Activated effector memory CD4-positive, alpha-beta T cell treated with anti-CD3 and anti-CD28 coated beads, Interleukin-2, amount 50 U/mL, for 16 hours (primary cell): ENCODE measurements at regions not wholly inside any gene's neighbourhood (a gene's known extent, or its start where the extent isn't known, plus 50 kb on each side); places are given as distances from the start of the nearest gene placed in this dataset.
"Not testable (repeated sequence)": the region's sequence is repeated elsewhere in the genome, so short reads cannot be mapped to it uniquely, and the experiment has no call there.

ENCODE experiments used
- DNase-seq: peaks from one replicate; pipeline ENCODE4 v3.0.0-alpha.2; 2020

GRCh38 chr2:87439617-87440204 lies 308.2 kb upstream of the PLGLB2 start:
- DNase-seq: not testable (repeated sequence)

DNA sequence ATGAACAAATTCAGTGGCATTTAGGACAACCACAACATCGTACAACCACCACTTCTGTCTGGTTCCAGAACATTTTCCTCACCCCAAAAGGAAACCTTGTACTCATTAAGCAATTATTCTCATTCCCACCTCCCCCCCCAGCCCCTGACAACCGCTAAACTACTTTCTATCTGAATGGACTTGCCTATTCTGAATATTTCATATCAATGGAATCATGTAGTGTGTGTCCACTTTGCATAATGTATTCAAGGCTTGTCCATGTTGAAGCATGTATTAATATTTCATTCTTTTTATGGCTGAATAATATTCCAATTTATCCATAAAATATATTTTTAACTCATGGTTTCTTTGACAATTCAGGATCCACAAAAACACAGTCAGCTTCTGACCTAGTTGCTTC lies 307.2 kb upstream of the PLGLB2 start:
- DNase-seq: not testable (repeated sequence)

- not testable (repeated sequence) for DNase-seq
Measured at GRCh38 chr2:87441375-87441774, 306.5 kb upstream of the PLGLB2 start.

GRCh38 chr2:87442983-87443577 lies 304.8 kb upstream of the PLGLB2 start:
- DNase-seq: peak; percentile 75

DNA sequence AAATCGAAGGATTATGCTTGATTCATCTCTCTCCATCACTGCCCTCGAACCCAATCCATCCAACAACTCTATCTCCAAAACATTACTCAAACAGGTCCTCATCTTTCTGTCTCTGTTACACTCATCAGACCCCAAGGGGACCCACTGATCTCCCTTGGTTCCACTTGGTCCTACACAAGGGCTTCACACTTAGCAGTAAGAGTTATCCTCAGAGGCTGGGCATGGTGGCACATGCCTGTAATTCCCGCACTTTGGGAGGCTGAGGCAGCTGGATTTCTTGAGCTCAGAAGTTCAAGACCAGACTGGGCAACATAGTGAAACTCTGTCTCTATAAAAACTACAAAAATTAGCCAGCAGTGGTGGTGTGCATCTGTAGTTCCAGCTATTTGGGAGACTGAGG lies 302.9 kb upstream of the PLGLB2 start:
- not testable (repeated sequence) for DNase-seq

- not testable (repeated sequence) for DNase-seq
Measured at GRCh38 chr2:87445613-87446312, 302.1 kb upstream of the PLGLB2 start.

- DNase-seq: not testable (repeated sequence)
Measured at GRCh38 chr2:87446313-87446696, 301.6 kb upstream of the PLGLB2 start.

DNA sequence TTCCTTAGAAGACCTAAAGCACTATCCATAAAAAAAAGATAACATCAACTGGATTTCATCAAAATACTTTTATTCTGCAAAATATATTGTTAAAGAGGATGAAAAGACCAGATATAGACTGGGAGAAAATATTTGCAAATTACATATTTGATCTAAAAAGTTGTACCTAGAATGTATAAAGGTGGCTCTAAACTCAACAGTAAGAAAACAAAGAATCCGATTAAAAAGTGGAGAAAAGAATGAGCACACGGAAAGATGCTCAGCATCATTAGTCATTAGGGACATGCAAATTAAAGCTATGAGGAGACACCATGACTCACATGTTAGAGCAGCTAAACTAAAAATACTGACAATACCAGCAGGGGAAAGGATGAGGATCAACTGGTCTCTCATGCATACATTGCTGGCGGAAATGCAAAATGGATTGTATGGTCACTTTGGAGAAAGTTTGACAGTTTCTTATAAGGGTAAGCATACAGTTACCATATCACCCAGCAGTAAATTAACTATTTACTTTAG lies 298.4 kb upstream of the PLGLB2 start:
- DNase-seq: not testable (repeated sequence)

DNA sequence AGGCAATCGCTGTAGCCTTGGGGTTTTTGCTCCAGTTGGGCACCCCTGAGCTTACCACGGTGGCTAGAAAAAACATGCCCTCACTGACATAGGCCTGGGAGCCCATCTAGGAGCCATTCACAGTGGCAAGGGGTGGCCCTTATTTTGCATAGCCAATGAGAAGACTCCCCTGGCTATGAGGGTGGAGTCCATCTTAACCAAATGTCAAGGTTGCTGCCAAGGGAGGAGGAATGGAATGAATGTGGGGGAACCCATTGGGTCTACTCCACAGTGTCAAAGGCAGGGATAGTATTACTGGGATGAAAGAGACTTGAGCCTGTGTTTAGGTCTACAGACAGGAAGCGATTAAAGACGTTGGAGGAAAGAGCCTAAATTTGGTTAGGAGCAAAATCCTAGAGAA lies 295.7 kb upstream of the PLGLB2 start:
- not testable (repeated sequence) for DNase-seq

DNA sequence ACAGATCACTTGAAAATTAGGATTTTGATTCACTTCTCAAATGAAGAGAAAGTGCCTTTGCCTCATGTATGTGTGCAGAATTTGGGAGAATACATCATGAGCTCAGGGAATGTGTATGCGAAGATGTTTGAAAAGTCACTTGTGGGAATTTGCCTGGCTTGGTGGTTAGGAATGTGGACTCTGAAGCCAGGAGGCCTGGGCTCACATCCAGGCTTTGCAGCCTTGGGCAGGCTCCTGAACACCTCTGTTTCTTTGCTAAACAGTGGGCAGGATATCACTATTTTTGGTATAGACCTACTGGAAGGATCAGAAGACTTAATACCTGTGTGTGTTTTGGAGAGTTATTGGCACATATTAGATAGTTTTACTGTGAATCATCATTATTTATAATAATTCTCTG lies 295.0 kb upstream of the PLGLB2 start:
- DNase-seq: not testable (repeated sequence)

DNA sequence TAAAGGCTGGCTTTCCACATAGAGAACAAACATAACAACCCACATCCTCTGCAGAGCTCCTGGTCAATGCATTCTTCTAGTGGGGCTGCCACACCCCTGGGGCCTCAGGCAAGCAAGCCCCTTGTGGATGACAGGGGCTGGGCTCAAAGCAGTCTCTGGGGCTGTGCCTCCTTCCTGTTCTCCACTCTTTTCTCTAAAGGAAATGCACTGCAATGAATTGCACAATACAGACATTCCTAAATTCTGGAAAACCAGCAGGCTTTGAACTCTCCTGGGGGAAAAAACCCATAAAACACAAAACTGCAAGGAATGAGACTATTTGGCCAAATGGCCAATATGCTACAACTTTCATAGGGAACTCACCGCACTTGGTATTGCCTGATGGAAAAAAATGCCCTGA lies 293.9 kb upstream of the PLGLB2 start:
- DNase-seq: not testable (repeated sequence)

GRCh38 chr2:87454421-87454820 lies 293.5 kb upstream of the PLGLB2 start:
- not testable (repeated sequence) for DNase-seq

DNA sequence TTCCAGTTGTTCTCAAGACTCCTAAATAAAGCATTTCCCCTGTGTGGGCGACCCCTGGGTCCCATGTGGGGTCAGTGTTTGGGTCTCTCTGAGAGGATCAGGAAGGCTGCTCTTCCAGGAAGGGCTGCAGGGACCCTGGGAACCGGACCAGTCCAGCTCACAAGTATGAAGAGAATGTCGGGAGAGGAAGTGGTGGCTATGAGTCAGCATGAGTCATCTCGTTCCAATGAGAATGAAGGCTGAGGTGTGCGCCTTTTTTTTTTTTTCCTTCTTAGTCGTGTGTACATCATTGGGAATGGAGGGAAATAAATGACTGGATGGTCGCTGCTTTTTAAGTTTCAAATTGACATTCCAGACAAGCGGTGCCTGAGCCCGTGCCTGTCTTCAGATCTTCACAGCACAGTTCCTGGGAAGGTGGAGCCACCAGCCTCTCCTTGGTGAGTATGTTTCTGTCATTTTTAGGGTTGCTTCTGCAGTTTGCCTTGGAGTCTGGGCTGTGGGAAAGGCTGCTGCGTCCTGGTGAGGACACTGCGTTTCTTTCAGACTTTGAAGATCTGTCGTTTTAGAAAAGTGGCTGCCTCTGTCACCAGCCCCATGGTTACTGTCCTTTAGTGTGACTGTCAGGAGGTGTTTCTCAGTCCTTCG lies 292.6 kb upstream of the PLGLB2 start:
- not testable (repeated sequence) for DNase-seq

GRCh38 chr2:87455854-87456249 lies 292.0 kb upstream of the PLGLB2 start:
- peak; percentile 73 for DNase-seq

DNA sequence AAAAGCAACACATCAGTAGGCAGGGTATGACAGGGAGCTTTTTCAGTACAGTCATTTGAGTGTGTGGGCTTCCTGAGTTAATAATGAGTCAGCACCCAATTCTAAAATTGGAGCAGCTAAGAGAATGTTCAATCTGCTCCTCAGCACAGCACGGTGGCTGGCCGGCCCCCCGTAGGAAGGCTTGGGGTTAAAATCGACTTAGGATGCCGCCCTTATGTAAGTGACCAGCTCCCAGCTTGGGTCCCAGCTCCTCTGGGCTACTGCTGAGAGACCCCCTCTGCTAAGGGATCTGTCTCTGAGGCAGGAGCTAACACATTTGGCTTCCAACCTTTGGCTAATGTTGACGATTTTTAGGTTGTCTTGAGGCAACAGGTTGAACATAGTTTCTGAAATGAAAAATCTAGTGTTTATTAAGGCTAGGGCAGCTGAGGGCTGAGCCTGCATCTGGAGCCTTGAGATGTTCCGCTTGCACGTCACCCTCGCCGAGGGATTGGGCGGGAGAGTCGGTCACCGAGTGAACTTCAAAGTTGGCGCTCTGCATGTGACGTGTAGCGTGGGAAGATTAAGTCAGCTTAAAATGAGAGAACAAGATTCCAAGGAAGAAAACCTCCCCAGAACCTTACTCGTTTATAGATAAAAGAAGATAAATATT lies 291.3 kb upstream of the PLGLB2 start:
- DNase-seq: peak; percentile 76

- not testable (repeated sequence) for DNase-seq
Measured at GRCh38 chr2:87457129-87457499, 290.8 kb upstream of the PLGLB2 start.

DNA sequence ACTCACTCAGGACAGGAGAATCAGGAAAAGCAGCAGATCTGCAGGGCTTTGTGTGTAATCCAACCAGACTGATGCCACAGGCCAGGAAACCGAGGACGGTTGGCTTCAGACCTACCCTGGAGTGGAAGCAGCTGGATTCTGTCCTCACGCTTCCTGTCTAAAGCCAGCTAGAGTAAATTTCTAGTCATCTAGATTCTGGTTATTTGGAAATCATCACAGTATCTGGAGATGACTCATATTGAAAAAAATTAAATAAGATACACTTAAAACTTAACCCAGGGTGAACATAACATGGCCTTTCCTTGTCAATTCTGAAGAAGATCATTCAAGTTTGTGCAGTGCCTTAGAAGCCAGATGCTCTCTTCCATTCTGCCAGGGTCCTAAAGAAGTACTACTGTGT lies 288.9 kb upstream of the PLGLB2 start:
- DNase-seq: not testable (repeated sequence)

- DNase-seq: not testable (repeated sequence)
Measured at GRCh38 chr2:87460104-87460503, 287.8 kb upstream of the PLGLB2 start.

GRCh38 chr2:87460662-87461061 lies 287.2 kb upstream of the PLGLB2 start:
- not testable (repeated sequence) for DNase-seq

- not testable (repeated sequence) for DNase-seq
Measured at GRCh38 chr2:87461671-87462070, 286.2 kb upstream of the PLGLB2 start.

DNA sequence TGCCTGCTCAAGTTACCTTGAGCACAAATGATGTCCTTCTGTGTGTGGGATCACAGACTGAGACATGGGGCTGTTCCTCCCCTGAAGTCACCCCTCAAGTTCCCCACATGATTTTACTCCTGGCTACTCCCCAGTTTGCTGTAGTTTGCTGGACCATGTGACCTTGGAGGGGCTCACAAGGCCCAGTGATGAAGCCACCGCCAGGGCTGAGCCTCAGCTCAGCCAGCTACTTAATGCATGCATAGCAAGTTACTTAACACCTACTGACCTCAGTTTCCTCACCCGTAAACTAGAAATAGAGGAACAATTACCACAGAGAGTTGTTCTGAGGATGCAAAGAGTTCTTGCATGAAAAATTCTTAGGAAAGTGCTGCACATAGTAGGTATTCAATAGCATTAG lies 283.7 kb upstream of the PLGLB2 start:
- not testable (repeated sequence) for DNase-seq

GRCh38 chr2:87465730-87466129 lies 282.2 kb upstream of the PLGLB2 start:
- not testable (repeated sequence) for DNase-seq

DNA sequence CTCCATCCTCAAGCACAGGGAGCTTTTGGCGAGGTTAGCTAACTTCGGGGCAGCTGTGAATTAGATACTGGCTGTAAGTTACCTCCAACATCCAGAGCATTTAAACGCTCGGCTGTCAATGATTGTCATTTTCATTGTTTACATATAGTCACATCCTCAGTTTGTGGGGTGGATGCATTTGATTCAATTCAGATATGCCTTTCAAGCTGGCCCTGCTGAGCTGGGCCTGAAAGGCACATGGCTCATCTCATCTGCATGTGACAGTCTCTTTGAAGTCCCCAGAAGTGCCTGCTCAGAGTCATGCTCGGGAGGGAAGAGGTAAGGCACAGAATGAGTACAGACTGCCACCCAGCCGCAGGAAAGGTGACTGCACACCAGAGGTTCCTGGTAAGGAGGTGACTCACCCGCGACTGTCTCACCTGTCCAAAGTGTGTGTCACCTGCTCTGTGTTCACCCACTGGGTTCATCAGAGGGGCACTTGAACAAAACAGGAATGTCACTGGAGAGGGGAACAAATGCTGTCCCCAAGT lies 281.2 kb upstream of the PLGLB2 start:
- DNase-seq: peak; percentile 91
